ENCODE measurements at regions not wholly inside any gene's neighbourhood (a gene's known extent, or its start where the extent isn't known, plus 50 kb on each side); places are given as distances from the start of the nearest gene placed in this dataset.

DNA sequence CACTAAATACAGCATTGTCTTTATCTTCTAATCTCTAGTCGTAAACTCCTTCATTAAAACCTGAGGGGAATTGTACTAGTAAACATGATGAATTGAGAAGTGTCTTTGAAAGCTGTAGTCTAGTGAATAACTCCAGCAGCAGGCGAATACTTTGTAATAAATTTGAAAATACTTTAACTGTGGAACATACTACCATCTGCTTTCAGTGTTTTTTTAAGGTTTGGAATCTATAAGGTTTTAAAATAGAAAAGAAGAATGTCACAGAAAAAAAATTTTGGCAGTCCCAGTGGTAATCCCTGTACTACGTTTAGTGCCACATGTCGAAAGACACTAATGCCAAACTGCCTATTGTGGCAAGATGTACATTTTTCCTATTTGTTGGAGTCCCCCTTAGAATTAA is 379.0 kb upstream of the NUDT12 start:
- H3K27me3 ChIP-seq (replicated peaks; ENCODE audit: insufficient read depth), result no peaks in the 10 kb centered on the region
- DNase-seq (ENCODE audit: low spot score), result no peak
- H3K27ac ChIP-seq, result no peak overlapping the region
- WGBS, result 50% methylated on average over 4 of the region's 4 CpGs
- no peaks in the 10 kb centered on the region for H3K36me3 ChIP-seq
- H3K4me3 ChIP-seq, result no peak overlapping the region
- intact Hi-C loops (cut with DNase I), result no loop called here
- H3K4me1 ChIP-seq (replicated peaks), result no peaks in the 10 kb centered on the region
- H3K9me3 ChIP-seq, result no peaks in the 10 kb centered on the region
- TF ChIP-seq POLR2AphosphoS5 (IDR thresholded peaks at IDR 0.05) (no peak), POLR2A (IDR thresholded peaks at IDR 0.05) (no peak), CTCF (IDR thresholded peaks at IDR 0.05) (no peak)

DNA sequence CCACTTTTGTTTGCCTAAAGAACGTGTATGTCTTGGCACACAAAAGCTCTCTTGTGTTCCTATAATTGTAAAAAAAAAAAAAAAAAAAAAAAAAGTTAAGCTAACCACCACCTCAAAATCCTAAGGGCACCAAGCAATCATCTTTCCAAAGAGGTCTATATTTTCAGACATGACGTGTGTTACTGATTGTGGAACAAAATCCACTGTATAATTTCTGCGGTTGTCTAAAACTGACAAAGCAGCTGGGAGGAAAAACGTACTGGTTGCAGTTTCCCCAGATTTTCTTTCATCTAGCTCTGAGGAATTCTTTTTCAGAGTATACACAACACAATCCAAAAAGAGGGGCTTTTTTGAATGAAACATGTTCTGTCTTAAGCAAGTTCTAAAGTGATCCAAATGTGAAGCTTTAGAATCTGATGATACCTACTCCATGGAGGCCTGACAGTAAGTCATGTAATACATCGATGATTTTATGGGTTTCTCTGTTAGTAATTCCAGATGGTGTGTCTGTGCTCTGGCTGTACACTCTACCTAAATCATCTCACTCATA is 375.6 kb upstream of the NUDT12 start:
- Histone ChIP-seq H3K4me3 (no peak overlapping the region), H3K4me1 (replicated peaks) (no peaks in the 10 kb centered on the region), H3K27ac (no peak overlapping the region), H3K27me3 (replicated peaks; ENCODE audit: insufficient read depth) (no peaks in the 10 kb centered on the region), H3K36me3 (no peaks in the 10 kb centered on the region), H3K9me3 (no peaks in the 10 kb centered on the region)
- TF ChIP-seq POLR2A (IDR thresholded peaks at IDR 0.05) (no peak), CTCF (IDR thresholded peaks at IDR 0.05) (no peak), POLR2AphosphoS5 (IDR thresholded peaks at IDR 0.05) (no peak)
- no peak for DNase-seq (ENCODE audit: low spot score)
- 40% methylated on average over 5 of the region's 5 CpGs for WGBS
- intact Hi-C loops (cut with DNase I), result no loop called here

GRCh38 chr5:103929338-103930013 is 366.9 kb upstream of the NUDT12 start:
- H3K9me3 ChIP-seq, result no peaks in the 10 kb centered on the region
- no peaks in the 10 kb centered on the region for H3K27me3 ChIP-seq (replicated peaks; ENCODE audit: insufficient read depth)
- H3K27ac ChIP-seq, result no peak overlapping the region
- H3K4me3 ChIP-seq, result no peak overlapping the region
- no peaks in the 10 kb centered on the region for H3K4me1 ChIP-seq (replicated peaks)
- no peaks in the 10 kb centered on the region for H3K36me3 ChIP-seq
- intact Hi-C loops (cut with DNase I), result no loop called here
- DNase-seq (ENCODE audit: low spot score), result no peak
- WGBS, result 55% methylated on average over 2 of the region's 2 CpGs
- TF ChIP-seq CTCF (IDR thresholded peaks at IDR 0.05) (no peak), POLR2A (IDR thresholded peaks at IDR 0.05) (no peak), POLR2AphosphoS5 (IDR thresholded peaks at IDR 0.05) (no peak)

DNA sequence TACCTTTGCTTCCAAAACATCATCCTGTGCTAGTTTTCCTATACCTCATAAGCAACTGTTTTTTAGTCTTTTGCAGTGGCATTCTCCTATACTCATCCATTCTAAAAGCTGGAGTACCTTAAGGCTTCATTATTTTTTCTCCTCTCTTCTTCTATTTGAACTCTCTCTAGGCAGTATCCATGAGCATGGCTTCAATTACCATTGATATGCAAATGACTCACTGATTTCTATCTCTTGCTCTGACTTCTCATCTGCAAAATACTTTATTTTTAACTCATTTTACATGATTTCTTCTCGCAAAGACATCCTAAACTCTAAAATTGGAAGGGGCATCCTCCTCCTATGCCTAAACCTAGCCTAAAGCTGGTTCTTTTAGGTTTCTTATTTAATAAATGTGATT is 365.1 kb upstream of the NUDT12 start:
- Histone ChIP-seq H3K36me3 (no peaks in the 10 kb centered on the region), H3K4me3 (no peak overlapping the region), H3K9me3 (no peaks in the 10 kb centered on the region), H3K4me1 (replicated peaks) (no peaks in the 10 kb centered on the region), H3K27ac (no peak overlapping the region), H3K27me3 (replicated peaks; ENCODE audit: insufficient read depth) (no peaks in the 10 kb centered on the region)
- no peak for DNase-seq (ENCODE audit: low spot score)
- intact Hi-C loops (cut with DNase I), result no loop called here
- TF ChIP-seq POLR2A (IDR thresholded peaks at IDR 0.05) (no peak), POLR2AphosphoS5 (IDR thresholded peaks at IDR 0.05) (no peak), CTCF (IDR thresholded peaks at IDR 0.05) (no peak)
- 90% methylated on average over 1 of the region's 1 CpG for WGBS

- no peaks in the 10 kb centered on the region for H3K27me3 ChIP-seq (replicated peaks; ENCODE audit: insufficient read depth)
- no peaks in the 10 kb centered on the region for H3K4me1 ChIP-seq (replicated peaks)
- H3K27ac ChIP-seq, result no peak overlapping the region
- H3K4me3 ChIP-seq, result no peak overlapping the region
- H3K9me3 ChIP-seq, result no peaks in the 10 kb centered on the region
- intact Hi-C loops (cut with DNase I), result no loop called here
- DNase-seq (ENCODE audit: low spot score), result no peak
- TF ChIP-seq CTCF (IDR thresholded peaks at IDR 0.05) (no peak), POLR2AphosphoS5 (IDR thresholded peaks at IDR 0.05) (no peak), POLR2A (IDR thresholded peaks at IDR 0.05) (no peak)
- H3K36me3 ChIP-seq, result no peaks in the 10 kb centered on the region
These were observed 361.1 kb upstream of the NUDT12 start for GRCh38 chr5:103923616-103924168.
